Spleen (tissue), 7 donors: ENCODE measurements at regions not wholly inside any gene's neighbourhood (a gene's known extent, or its start where the extent isn't known, plus 50 kb on each side); places are given as distances from the start of the nearest gene placed in this dataset.

ENCODE experiments used
- CTCF ChIP-seq, 11 experiments: fragments of 200-600 bp in 7 of 11; fragments of 450-650 bp in 4 of 11; sonication (generic) in 4 of 11; IDR thresholded peaks in 8 of 11; conservative IDR thresholded peaks in 3 of 11; 1 replicate in 7 of 11; 2 replicates in 4 of 11; pipeline versions ENCODE4 v1.4.0 to v1.8.0; 2016 to 2021; ENCODE audit warnings: antibody characterized with exemption in 11 of 11, inconsistent platforms in 4 of 11, mild to moderate bottlenecking in 1 of 11
- POLR2A ChIP-seq, 3 donors: fragments of 450-650 bp; IDR thresholded peaks; one replicate each; pipeline ENCODE4 v1.5.1; 2017; ENCODE audit warnings: antibody characterized with exemption in 3 of 3, mild to moderate bottlenecking in 1 of 3
- POLR2AphosphoS5 ChIP-seq, 3 donors: sonication (generic); formaldehyde crosslinking; IDR thresholded peaks; one replicate each; pipeline ENCODE4 v1.5.1; 2017; ENCODE audit warnings: antibody characterized with exemption in 3 of 3
- donor health status: DM: no; HTN: no; CAD: no; lungs with moderate emphysema.
- donor health status: DM: no; HTN: no; CAD: no.
- donor health status: DM: no; HTN: no; CAD: no.

GRCh38 chr2:196239622-196240587 is 68.5 kb upstream of the STK17B start:
- TF ChIP-seq CTCF (IDR thresholded peaks at IDR 0.05 in 8 of 11, conservative IDR thresholded peaks at IDR 0.05 in 3 of 11): peak in 10 of 11 experiments; percentile 25 to 67 (median 39)
- TF ChIP-seq POLR2A (IDR thresholded peaks at IDR 0.05): peak in 1 of 3 donors; percentile 23
- peak in 2 of 3 donors; percentile 24 to 97 for TF ChIP-seq POLR2AphosphoS5 (IDR thresholded peaks at IDR 0.05)
